Stimulated activated CD8-positive, alpha-beta memory T cell treated with anti-CD3 and anti-CD28 coated beads, Interleukin-4, amount 100 ng/mL, for 24 hours (primary cell): ENCODE measurements at regions not wholly inside any gene's neighbourhood (a gene's known extent, or its start where the extent isn't known, plus 50 kb on each side); places are given as distances from the start of the nearest gene placed in this dataset.
"Not testable (repeated sequence)": the region's sequence is repeated elsewhere in the genome, so short reads cannot be mapped to it uniquely, and the experiment has no call there.

Experiments used
- DNase-seq: peaks from one replicate; pipeline ENCODE4 v3.0.0-alpha.2; 2020; ENCODE audit warnings: low read depth

DNA sequence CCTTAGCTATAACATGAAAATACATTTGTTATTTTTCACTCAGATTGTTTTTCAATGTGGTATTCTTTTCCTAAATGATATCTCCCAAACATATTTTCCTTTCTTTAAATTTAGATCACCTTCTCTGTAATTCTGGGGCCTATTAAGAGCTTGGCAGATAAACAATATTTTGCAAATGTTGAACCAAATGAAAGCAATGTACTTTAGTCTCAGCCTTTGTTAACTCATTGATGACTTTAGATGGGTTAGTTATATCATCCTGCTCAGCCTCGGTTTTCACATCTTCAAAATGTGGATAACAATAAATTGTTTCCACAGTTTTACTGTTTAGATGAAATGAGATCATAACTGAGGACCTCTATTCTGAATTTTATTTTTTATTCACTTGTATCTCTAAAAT, 1205.2 kb downstream of the SUCLG1 start:
- DNase-seq, result no peak

DNA sequence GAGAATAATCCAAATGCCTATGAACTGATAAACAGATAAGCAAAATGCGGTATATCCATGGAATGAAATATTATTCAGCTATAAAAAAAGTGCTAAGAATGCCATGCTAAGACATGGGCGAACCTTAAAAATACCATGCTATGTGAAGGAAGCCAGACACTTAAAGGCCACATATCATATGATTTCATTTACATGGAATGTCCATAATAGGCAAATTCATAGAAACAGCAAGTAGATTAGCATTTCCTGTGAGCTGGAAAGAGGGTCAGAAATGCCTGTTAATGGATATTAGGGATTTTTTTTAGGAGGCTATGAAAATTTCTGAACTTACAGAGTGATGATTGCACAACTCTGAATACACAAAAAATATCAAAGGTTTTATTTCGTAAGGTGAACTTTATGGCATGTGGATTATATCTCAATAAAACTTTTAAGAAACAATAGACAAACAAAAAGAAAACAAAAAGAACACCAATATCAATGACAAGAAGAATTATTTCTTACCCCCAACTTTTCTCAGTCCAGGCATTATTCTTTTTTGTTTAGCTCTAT, 1207.7 kb downstream of the SUCLG1 start:
- DNase-seq, result no peak

DNA sequence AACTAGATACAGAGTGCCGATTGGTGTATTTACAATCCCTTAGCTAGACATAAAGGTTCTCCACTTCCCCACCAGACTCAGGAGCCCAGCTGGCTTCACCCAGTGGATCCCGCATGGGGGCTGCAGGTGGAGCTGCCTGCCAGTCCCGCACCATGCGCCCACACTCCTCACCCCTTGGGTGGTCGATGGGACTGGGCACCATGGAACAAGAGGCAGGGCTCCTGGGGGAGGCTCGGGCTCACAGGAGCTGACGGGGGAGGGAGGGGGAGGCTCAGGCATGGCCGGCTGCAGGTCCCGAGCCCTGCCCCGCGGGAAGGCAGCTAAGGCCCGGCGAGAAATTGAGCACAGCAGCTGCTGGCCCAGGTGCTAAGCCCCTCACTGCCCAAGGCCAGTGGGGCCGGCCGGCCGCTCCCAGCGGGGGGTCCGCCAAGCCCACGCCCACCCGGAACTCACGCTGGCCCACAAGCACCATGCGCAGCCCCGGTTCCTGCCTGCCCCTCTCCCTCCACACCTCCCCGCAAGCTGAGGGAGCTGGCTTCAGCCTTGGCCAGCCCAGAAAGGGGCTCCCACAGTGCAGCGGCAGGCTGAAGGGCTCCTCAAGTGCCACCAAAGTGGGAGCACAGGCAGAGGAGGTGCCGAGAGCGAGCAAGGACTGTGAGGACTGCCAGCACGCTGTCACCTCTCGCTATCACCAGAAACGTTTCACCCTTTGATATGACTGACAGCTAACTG, 1213.1 kb downstream of the SUCLG1 start:
- not testable (repeated sequence) for DNase-seq

DNA sequence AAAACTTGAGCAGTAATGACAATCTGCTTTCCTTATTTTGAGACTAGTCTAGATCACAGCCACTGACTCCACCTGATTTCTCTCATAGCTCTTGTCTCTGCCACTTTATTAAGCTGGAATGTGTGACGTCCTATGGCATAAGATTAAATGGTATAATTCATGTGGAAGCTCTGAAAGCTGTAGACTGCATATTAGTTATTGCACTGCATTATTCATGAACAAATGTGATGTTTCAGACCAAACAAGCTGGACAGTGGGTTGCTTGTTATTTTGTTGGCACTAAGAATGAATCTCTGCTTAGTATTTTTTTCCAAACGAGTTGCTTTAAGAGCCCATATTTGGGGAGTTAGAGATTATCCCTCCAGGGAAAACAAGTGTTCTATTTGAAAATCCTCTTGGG, 1218.5 kb downstream of the SUCLG1 start:
- no peak for DNase-seq

DNA sequence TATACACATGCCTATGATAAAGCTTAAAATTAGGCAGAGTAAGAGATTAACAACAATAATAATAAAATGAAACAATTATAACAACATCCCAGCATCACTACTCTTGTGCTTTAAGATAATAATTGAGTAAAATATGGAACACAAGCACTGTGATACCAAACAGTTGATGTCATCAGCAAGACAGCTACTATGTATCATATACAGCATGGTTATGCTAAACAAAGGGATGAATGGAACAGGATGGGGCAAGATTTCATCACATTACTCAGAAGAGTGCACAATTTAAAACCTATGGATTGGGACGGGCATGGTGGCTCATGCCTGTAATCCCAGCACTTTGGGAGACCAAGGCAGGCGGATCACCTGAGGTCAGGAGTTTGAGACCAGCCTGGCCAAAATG, 1221.0 kb downstream of the SUCLG1 start:
- no peak for DNase-seq

DNA sequence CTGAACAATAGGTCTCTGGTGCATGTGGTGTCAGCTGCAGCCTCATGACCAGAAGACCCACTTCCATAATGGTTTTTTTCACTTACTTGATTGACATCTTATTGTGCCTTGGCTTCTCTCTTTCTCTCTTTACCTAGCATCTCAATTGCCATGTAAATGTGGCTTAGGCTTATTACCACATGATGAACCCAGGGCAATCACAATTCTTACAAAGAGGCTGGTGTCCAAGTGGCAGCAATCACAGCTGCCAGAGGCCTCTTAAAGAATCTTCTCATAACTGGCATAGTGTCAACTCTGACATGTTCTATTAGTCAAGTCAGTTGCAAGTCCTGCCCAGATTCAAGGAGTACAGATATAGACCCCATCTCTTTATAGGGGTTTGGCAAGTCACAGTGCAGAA, 1224.8 kb downstream of the SUCLG1 start:
- no peak for DNase-seq

DNA sequence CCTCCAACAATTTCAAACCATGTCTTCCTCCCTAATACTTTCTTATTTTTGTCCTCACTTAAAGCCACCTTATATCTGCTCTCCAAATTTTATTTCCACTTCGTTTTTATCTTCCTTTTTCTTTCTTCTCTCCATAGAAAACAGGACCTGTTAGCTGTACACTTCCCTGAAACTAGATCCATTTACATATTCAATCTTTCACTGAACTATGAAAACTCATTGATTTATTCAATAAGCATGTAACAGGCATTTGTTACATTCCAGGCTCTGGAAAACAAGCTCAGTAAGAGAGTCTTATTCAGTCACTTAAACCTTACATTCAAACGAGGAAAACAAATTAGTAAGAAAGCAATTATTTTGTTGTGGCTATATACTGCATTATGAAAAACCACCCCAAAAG, 1225.3 kb downstream of the SUCLG1 start:
- DNase-seq, result no peak

DNA sequence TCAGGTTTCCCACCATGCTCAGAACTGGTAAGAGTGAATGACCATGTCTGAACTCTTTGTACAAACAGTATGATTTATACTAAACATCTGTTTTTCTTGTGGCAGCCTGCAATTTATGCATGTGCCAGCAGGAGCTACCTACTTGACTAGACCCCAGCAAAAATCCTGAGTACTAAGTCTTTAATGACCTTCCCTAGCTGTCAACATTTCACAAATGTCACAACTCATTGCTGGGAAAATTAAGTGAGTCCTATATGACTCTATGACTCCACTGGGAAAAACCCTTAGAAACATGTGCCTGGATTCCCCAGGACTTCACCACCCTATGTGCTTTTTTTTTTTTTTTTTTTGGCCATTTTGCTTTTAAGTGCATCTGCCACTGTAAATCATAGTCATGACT, 1225.8 kb downstream of the SUCLG1 start:
- DNase-seq, result no peak

DNA sequence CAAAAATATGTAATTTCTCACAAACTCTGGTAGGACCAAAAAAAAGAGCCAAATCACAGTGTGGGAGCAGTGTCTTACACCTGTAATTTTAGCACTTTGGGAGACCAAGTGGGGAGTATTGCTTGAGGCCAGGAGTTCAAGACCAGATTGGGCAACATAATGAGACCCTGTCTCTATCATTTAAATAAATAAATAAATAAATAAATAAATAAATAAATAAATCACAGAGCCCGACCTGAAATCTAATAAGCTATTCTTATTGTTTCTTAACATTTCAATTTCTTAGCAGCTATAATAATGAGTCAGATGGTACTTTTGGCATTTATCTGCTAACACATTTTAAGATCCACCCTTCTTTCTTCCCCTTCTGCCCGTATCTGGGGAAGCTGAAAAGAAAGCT, 1229.6 kb downstream of the SUCLG1 start:
- no peak for DNase-seq

DNA sequence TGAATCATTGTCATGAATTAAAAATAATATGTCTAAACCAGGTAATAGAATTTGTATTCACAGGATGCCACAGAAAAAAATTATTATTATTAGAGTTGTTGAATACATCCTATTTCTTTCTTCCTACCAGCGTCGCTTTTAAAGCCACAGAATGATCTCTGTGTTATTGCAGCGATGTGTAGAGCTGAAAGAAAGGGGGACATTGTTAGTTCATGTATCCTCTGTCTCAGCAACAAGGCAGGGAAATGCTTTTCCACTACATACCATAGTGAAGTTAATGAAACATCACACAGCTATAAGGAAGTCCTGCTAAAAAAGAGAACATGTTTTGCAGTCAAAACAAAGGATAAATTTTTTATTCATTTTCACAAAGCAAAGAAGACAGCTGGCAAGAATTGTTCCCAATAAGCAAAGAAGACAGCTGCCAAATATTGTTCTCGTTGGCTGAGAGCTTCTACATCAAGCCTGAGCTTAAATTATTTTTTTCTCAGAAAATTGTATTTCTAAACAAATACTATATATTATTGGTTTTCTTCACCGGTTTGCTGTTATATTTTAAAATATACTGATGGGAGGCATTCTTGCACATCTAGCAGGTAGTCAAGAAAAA, 1234.4 kb downstream of the SUCLG1 start:
- no peak for DNase-seq

DNA sequence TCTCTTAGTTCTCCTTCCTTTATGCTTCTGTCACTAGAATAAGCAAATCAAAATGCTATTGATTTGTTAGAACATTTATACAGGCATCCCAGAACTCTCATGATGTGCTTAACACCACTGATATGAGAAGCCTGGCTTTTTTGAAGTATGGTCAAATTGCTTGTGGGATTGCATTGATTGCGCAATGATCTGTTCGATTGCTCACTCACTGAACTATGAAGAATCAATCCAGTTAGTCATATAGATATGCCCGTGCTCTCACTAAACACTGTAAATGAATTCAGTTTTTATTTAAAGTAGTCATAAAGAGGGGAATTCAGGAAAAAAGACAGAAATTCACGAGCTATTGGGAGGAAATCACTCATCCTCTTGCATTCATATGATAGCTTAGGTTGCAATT, 1237.8 kb downstream of the SUCLG1 start:
- no peak for DNase-seq

DNA sequence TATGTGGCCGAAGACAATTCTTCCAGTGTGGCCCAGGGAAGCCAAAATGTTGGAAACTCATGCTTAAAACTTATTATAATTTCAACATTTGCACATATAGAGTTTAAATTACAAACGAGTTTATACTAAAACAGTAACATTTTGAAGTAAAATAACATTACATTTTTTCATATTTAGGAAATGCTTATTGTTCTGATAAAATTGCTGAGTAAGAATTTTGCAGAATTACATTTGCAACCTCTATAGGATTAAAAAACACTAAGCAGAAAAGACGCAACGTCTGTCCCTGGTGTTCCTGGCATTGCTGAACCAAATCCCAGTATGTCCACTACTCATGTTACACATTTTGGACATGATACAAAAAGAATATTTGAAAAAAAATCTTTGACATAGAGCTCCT, 1241.2 kb downstream of the SUCLG1 start:
- DNase-seq, result no peak

DNA sequence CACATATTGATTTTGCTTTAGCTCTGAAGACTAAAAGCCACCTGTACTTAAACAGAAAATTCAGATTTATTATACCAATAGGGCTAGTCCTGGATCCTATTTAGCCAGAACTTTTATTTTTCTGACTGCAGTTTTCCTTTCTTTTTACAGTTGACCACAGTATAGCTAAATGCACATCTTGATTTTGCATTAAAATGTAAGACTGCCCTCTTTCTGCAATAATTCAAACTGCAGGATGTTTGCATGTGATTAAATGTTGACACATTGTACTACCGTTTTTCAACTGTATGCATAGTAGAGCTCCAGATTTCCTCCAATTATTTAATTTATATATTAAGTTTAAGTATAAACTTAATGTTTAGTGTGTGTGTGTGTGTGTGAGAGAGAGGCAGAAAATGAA, 1262.9 kb downstream of the SUCLG1 start:
- no peak for DNase-seq

DNA sequence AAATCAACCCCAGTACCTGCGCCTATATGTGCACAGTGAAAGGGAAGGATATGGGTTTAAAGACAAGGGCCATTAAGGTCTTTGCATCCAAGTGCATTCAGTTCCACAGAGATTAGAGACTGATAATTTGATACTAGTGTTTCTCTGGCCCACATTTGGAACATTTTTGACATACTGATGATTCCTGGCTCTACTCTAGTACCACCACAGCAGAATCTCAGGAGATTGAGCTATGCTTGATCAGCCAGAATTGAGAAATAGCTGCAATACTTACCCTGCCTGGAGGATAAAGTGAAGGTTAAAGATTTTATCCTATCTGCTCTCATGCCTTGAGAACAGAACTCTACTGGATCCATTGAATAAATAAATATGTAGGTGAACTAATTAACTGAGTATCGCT, 1267.8 kb downstream of the SUCLG1 start:
- no peak for DNase-seq

DNA sequence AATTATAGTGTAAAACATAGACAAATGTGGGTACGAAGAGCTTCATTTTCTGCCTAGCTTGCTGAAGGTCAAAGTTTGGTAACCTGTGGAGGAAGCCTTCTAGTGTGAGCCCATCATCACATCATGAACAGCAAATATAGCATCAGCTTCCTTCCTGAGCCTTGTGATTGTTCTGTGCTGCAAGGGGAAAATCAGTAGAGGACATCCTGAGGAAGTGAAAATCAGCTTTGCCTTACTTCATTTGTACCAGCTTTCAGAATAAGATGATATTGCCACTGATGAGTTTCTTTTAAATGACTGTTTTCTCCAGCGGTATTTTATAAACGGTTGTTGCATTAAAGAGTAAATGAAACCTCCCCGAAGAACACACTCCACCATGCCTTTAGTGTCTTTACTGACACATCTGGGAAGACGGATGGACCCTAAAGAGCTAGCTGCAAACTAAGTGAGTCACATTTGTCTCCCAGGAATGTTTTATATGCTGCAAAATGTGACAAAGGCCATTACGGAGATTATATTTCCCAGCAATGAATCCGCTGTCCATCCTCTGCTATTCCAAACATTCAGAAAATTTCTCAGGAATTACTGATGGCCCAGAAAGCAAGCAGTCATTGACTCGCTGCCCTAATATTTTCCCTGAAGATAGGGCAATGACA, 1272.8 kb downstream of the SUCLG1 start:
- DNase-seq, result no peak

DNA sequence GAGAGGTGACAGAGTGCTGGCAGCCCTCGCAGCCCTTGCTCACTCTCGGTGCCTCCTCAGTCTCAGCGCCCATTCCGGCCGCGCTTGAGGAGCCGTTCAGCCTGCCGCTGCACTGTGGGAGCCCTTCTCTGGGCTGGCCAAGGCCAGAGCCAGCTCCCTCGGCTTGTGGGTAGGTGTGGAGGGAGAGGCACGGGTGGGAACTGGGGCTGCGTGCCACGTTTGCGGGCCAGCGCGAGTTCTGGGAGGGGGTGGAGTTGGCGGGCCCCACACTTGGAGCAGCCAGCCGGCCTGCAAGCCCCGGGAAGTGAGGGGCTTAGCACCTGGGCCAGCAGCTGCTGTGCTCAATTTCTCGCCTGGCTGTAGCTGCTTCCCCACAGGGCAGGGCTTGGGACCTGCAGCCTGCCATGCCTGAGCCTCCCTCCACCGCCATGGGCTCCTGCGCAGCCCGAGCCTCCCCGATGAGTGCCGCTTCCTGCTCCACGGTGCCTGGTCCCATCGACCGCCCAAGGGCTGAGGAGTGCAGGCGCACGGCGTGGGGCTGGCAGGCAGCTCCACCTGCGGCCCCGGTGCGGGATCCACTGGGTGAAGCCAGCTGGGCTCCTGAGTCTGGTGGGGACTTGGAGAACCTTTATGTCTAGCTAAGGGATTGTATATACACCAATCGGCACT, 1278.1 kb downstream of the SUCLG1 start:
- DNase-seq, result not testable (repeated sequence)

DNA sequence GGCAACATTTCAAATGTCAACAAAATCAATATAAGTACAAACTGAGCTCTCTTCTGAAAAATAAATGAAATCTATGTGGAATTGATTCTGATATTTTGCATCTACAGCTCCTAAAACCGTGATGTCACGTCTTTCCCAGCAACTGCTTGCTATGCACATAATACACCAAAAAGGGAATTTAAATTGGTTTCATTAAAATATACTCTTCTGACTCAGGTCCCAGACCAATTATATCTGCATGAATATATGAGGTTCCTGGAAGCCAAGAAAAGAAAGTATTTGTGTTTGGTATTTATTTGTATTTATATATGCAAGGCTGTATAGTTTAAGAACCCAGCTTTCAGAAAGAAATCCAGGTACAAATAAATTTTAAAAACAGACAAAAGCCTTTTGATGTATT, 1282.5 kb downstream of the SUCLG1 start:
- DNase-seq, result no peak

DNA sequence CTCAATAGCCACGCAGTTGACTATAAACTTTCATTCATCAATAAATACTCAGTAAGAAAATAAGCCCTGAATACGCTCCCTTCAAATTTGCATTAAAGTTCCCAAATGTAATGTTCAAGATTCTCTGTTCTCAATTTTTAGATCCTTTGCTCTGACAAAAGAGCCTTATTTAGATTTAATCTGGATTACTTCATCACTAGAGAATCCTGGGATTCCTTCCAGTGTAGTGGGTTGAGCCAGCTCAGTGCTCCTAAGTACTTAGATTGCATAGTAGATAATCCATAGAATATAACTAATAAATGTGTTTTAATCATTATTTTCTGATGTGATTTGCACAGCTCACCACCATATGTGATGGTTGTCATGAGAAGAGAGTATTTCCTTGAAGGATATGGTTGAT, 1286.2 kb downstream of the SUCLG1 start:
- DNase-seq, result no peak

DNA sequence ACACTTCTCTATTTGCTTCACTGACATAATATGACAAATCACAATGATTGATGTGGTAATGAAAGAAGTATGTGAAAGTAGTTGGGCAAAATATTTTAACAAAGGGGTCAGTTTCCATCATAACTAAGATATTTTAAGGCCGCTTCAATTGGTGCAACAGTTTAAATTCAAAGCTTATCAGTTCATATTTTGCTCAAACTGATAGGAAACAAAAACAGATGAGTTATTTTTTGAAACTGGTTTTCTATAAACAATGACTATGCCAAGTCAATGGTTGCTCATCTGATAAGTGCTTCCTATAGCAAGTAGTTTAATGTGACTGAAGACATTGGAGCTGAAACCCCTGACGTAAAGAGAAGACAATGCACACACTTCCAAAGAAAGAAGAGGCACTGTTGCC, 1290.7 kb downstream of the SUCLG1 start:
- DNase-seq, result no peak

DNA sequence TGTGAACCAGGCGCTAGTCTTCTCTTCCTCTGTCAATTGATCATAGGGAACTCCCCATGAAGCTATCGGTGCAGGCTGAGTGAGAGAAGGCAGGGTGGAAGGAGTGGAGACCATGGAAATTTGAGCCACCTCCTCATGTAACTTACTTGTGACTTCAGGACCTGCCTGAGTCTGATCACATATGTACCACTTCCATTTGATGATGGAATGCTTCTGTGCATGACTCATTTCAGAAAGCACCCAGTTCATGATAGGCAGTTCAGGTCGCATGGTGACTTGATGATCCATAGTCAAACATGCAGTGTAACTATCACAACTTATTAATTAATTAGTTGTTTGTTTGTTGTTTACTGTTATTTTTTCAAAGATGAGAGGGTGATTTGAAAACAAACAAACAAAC, 1296.7 kb downstream of the SUCLG1 start:
- DNase-seq, result no peak

DNA sequence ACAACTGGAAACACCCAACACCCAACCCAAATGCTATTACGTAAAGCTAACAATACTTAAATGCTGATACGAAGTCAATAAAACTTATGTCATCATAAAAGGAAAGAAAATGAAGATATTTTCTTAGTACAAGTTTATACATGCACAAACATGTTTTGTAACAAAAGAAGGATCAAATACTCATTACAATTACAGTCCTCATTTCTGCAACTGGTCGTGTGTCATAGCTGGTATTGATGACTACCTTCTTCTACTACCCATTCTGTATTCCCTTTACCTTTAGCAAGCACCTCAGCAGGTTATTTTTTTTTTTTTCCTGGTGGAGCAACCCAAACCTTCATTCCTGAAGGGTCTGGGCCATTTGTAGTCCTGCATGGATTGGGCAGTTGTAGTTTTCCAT, 1298.5 kb downstream of the SUCLG1 start:
- no peak for DNase-seq

DNA sequence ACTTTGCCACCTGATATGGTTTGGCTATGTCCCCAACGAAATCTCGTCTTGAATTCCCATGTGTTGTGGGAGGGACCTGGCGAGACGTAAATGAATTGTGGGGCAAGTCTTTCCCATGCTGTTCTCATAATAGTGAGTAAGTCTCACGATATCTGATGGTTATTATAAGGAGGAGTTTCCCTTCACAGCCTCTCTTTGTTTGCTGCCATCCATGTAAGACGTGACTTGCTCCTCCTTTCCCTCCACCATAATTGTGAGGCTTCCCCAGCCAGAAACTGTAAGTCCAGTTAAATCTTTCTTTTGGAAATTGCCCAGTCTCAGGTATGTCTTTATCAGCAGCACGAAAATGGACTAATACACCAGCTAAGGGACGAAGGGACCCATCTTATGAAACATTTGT, 1303.3 kb downstream of the SUCLG1 start:
- no peak for DNase-seq

DNA sequence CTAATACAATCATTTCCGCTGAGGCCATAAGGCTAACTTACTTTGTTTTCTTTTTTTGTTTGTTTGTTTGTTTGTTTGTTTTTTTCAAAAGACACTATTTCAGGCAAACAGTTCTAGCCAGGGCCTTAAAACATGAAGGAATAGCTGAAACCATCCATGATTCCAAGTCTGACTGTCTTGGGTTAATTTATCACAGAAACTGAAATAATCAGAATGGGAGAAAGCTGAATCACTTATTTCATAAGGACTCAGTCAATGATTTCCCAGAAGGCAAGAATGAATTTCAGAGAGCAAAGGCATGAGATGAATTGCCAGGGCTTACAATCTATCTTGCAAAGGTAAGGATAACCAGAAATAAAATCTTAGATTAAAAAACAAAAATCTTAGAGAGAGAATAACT, 1315.1 kb downstream of the SUCLG1 start:
- no peak for DNase-seq
